ENCODE measurements at regions not wholly inside any gene's neighbourhood (a gene's known extent, or its start where the extent isn't known, plus 50 kb on each side); places are given as distances from the start of the nearest gene placed in this dataset.

- ChIA-PET CTCF (interaction anchor here (0.6 kb wide), 1 partner anchor 147 kb away, joined by 3 read pairs; no protein-coding TSS in a partner anchor), RAD21 (ENCODE audit: unreplicated experiment) (no interaction called here)
- no TSS peak for BruUV-seq (replicated peaks)
Measured at GRCh38 chr3:64908251-64908685, 220.5 kb upstream of the ADAMTS9 start.

GRCh38 chr3:64905906-64906410 is 218.2 kb upstream of the ADAMTS9 start:
- DNase-seq (ENCODE audit: low read depth, low spot score) (no peak), FAIRE-seq (no peak), ATAC-seq (no peak)
- ChIA-PET RAD21 (ENCODE audit: unreplicated experiment) (no interaction called here), SMC1A (ENCODE audit: uncharacterized antibody, unreplicated experiment) (no interaction called here), CTCF (no interaction called here), POLR2A (no interaction called here)
- Histone ChIP-seq H3K79me2 (ENCODE audit: control insufficient read depth, insufficient read depth, low read length) (no peaks in the 10 kb centered on the region), H3K27me3 (replicated peaks in 1 of 2; ENCODE audit: control insufficient read depth in 2 of 2, insufficient read depth in 2 of 2, low read length in 1 of 2) (no peaks in the 10 kb centered on the region), H4K20me1 (ENCODE audit: control insufficient read depth, insufficient read depth) (no peaks in the 10 kb centered on the region), H3K9me3 (replicated peaks; ENCODE audit: control insufficient read depth, insufficient read depth, low read length) (no peaks in the 10 kb centered on the region), H3K4me1 (ENCODE audit: control insufficient read depth, insufficient read depth, low read length) (no peaks in the 10 kb centered on the region), H3K27ac (ENCODE audit: control insufficient read depth, insufficient read depth) (no peak overlapping the region), H3K4me2 (ENCODE audit: control insufficient read depth, insufficient read depth) (no peak overlapping the region), H3K36me3 (ENCODE audit: control insufficient read depth in 2 of 2, insufficient read depth in 2 of 2, low read length in 1 of 2) (no peaks in the 10 kb centered on the region), H3K9ac (ENCODE audit: control insufficient read depth, insufficient read depth, low read length) (no peak overlapping the region), H2AFZ (ENCODE audit: control insufficient read depth, low read depth, low read length) (no peak overlapping the region), H3K4me3 (no peak overlapping the region)
- TF ChIP-seq TARDBP (IDR thresholded peaks at IDR 0.05; ENCODE audit: borderline replicate concordance), result no peak
- 0 out of 2 replicates have a peak, but pooled peaks have one; percentile 17 for TF ChIP-seq NFXL1 (IDR thresholded peaks at IDR 0.05; ENCODE audit: borderline replicate concordance)
- no peak for TF ChIP-seq NFIC (IDR thresholded peaks at IDR 0.05; ENCODE audit: low read depth, low read length)
- TF ChIP-seq RELA (IDR thresholded peaks at IDR 0.05; ENCODE audit: borderline replicate concordance, partially characterized antibody), result no peak
- TF ChIP-seq ZNF217 (IDR thresholded peaks at IDR 0.05), result no peak
- no peak for TF ChIP-seq HDGF (IDR thresholded peaks at IDR 0.05)
- no peak for TF ChIP-seq CUX1 (IDR thresholded peaks at IDR 0.05; ENCODE audit: insufficient replicate concordance, low read depth, low read length)
- WGBS (ENCODE audit: insufficient coverage, insufficient replicate concordance, low lambda C conversion rate, missing lambda C conversion rate), result 40% methylated on average over 7 of the region's 7 CpGs
- intact Hi-C loops (cut with micrococcal nuclease; ENCODE audit: unreplicated experiment) (no loop called here), in situ Hi-C loops (cut with MboI) (no loop called here)
- BruUV-seq (replicated peaks), result no TSS peak

More at GRCh38 chr3:64908251-64908685, 220.5 kb upstream of the ADAMTS9 start:
- no peak overlapping the region for H3K4me2 ChIP-seq (ENCODE audit: control insufficient read depth, insufficient read depth)
- H3K9ac ChIP-seq (ENCODE audit: control insufficient read depth, insufficient read depth, low read length), result no peak overlapping the region
- no peak overlapping the region for H2AFZ ChIP-seq (ENCODE audit: control insufficient read depth, low read depth, low read length)
- no peaks in the 10 kb centered on the region for H3K79me2 ChIP-seq (ENCODE audit: control insufficient read depth, insufficient read depth, low read length)
- no peaks in the 10 kb centered on the region for H3K9me3 ChIP-seq (replicated peaks; ENCODE audit: control insufficient read depth, insufficient read depth, low read length)
- DNase-seq (ENCODE audit: low read depth, low spot score) (no peak), ATAC-seq (peak; percentile 39; the same call in 2 of the 3 replicates), FAIRE-seq (no peak)
- no peaks in the 10 kb centered on the region for H3K36me3 ChIP-seq (ENCODE audit: control insufficient read depth in 2 of 2, insufficient read depth in 2 of 2, low read length in 1 of 2)
- TF ChIP-seq MXI1 (IDR thresholded peaks at IDR 0.05; ENCODE audit: low read depth, low read length), result no peak
- no peak for TF ChIP-seq GATAD2B (conservative IDR thresholded peaks at IDR 0.05; ENCODE audit: low read depth)
- TF ChIP-seq ETV6 (conservative IDR thresholded peaks at IDR 0.05 in 1 of 2, IDR thresholded peaks at IDR 0.05 in 1 of 2; ENCODE audit: borderline replicate concordance in 1 of 2, low read depth in 1 of 2), result peak in 1 of 2 experiments; percentile 96; a peak in 2 of 4 replicates
- TF ChIP-seq CREB1 (IDR thresholded peaks at IDR 0.05; ENCODE audit: low read depth), result no peak
- no peak for TF ChIP-seq SREBF1 (IDR thresholded peaks at IDR 0.05; ENCODE audit: low read length)
- TF ChIP-seq ZSCAN29 (IDR thresholded peaks at IDR 0.05), result no peak
- no peak for TF ChIP-seq ZNF384 (IDR thresholded peaks at IDR 0.05; ENCODE audit: borderline replicate concordance, low read depth, low read length)
- TF ChIP-seq JUNB (IDR thresholded peaks at IDR 0.05), result peak; percentile 47
- TF ChIP-seq NR2F1 (conservative IDR thresholded peaks at IDR 0.05), result peak; percentile 83
- no peak for TF ChIP-seq ZNF217 (IDR thresholded peaks at IDR 0.05)
- no peak for TF ChIP-seq MEF2A (IDR thresholded peaks at IDR 0.05; ENCODE audit: insufficient read depth, low read depth, low read length)
- H3K27ac ChIP-seq (ENCODE audit: control insufficient read depth, insufficient read depth), result no peak overlapping the region
- H4K20me1 ChIP-seq (ENCODE audit: control insufficient read depth, insufficient read depth), result no peaks in the 10 kb centered on the region
- H3K4me1 ChIP-seq (ENCODE audit: control insufficient read depth, insufficient read depth, low read length), result no peaks in the 10 kb centered on the region
- no peak overlapping the region for H3K4me3 ChIP-seq
- WGBS (ENCODE audit: insufficient coverage, insufficient replicate concordance, low lambda C conversion rate, missing lambda C conversion rate), result 11% methylated on average over 5 of the region's 5 CpGs
- ChIA-PET POLR2A (no interaction called here), SMC1A (ENCODE audit: uncharacterized antibody, unreplicated experiment) (no interaction called here)
- H3K27me3 ChIP-seq (replicated peaks in 1 of 2; ENCODE audit: control insufficient read depth in 2 of 2, insufficient read depth in 2 of 2, low read length in 1 of 2), result no peaks in the 10 kb centered on the region
- intact Hi-C loops (cut with micrococcal nuclease; ENCODE audit: unreplicated experiment), result no loop called here
- in situ Hi-C loops (cut with MboI), result no loop called here

Data from GM12878 (cell line).